Tibial nerve (tissue), 4 donors: ENCODE measurements at regions not wholly inside any gene's neighbourhood (a gene's known extent, or its start where the extent isn't known, plus 50 kb on each side); places are given as distances from the start of the nearest gene placed in this dataset.

Source experiments
- DNase-seq, 2 donors: peaks; one replicate each; pipeline ENCODE4 v3.0.0-alpha.2; 2019; ENCODE audit warnings: low spot score in 2 of 2
- H3K27ac ChIP-seq, 4 donors: fragments of 200-600 bp; sonication (generic) in 3 of 4; one replicate each; pipeline ENCODE4 v1.5.1; 2017 to 2019; ENCODE audit warnings: mild to moderate bottlenecking in 1 of 4
- H3K27me3 ChIP-seq, 2 donors: fragments of 200-600 bp; sonication (generic) in 1 of 2; one replicate each; pipeline versions ENCODE4 v1.5.1 to v1.6.0; 2017 to 2019
- H3K36me3 ChIP-seq, 3 donors: fragments of 200-600 bp; sonication (generic); one replicate each; pipeline ENCODE4 v1.5.1; 2018 to 2019
- H3K4me1 ChIP-seq, 4 donors: fragments of 200-600 bp; sonication (generic) in 3 of 4; one replicate each; pipeline ENCODE4 v1.5.1; 2017 to 2019
- H3K4me3 ChIP-seq, 4 donors: fragments of 200-600 bp; sonication (generic) in 3 of 4; one replicate each; pipeline ENCODE4 v1.5.1; 2017 to 2019; ENCODE audit warnings: mild to moderate bottlenecking in 1 of 4, moderate library complexity in 1 of 4
- H3K9me3 ChIP-seq, 4 donors: fragments of 200-600 bp; sonication (generic) in 3 of 4; one replicate each; pipeline ENCODE4 v1.5.1; 2017 to 2019
- CTCF ChIP-seq, 5 experiments: fragments of 200-600 bp in 3 of 5; fragments of 450-650 bp in 2 of 5; sonication (generic) in 3 of 5; IDR thresholded peaks; one replicate each; pipeline ENCODE4 v1.5.1; 2016 to 2019; ENCODE audit warnings: antibody characterized with exemption in 5 of 5, mild to moderate bottlenecking in 3 of 5, moderate library complexity in 2 of 5
- EP300 ChIP-seq, 2 donors: sonication (generic); formaldehyde crosslinking; IDR thresholded peaks; one replicate each; pipeline ENCODE4 v1.6.1; 2017; ENCODE audit warnings: antibody characterized with exemption in 2 of 2, mild to moderate bottlenecking in 1 of 2
- POLR2A ChIP-seq, 2 donors: fragments of 450-650 bp; IDR thresholded peaks; one replicate each; pipeline ENCODE4 v1.6.1; 2017; ENCODE audit warnings: antibody characterized with exemption in 2 of 2, mild to moderate bottlenecking in 2 of 2, moderate library complexity in 2 of 2
- WGBS, 2 donors: methylation state at CpG; one replicate each; pipeline ENCODE4 v1.1.5; 2018; 5-methylcytosine and 5-hydroxymethylcytosine counted together

DNA sequence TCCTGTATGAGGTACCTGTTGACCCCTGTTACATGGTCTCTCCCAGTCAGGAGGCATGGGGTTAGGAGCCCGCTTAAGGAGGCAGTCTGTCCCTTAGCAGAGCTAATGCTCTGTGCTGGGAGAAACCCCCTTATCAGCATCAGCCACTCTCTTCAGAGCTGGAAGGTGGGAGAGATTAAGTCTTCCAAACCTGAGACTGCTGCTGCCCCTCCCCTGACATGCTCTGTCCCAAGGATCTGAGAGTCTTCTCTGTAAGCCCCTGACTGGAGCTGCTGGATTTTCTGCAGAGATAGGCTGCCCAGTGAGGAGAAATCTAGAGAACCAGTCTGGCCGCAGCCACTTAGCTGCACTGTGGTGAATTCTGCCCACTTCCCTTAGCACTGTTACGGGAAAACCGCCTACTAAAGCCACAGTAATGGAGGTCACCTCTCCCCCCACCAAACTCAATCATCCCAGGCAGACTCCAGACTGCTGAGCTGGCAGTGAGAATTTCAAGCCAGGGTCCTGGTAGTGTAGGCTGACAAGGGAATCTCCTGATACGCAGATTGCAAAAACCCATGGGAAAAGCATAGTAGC, 222.3 kb downstream of the DDX3Y start:
- 57% methylated on average over 1 of the region's 5 CpGs; no CpG with 5 or more reads in 1 of the 2 donors for WGBS, 2 donors
- no peaks in the 10 kb centered on the region for H3K27me3 ChIP-seq
- H3K27ac ChIP-seq, result no peak overlapping the region
- H3K4me1 ChIP-seq, result no peaks in the 10 kb centered on the region
- H3K9me3 ChIP-seq, result no peaks in the 10 kb centered on the region
- no peaks in the 10 kb centered on the region for H3K36me3 ChIP-seq
- no peak overlapping the region for H3K4me3 ChIP-seq
- no peak for DNase-seq
- no peak for TF ChIP-seq EP300 (IDR thresholded peaks at IDR 0.05)
- no peak for TF ChIP-seq POLR2A (IDR thresholded peaks at IDR 0.05)
- TF ChIP-seq CTCF (IDR thresholded peaks at IDR 0.05), result no peak

DNA sequence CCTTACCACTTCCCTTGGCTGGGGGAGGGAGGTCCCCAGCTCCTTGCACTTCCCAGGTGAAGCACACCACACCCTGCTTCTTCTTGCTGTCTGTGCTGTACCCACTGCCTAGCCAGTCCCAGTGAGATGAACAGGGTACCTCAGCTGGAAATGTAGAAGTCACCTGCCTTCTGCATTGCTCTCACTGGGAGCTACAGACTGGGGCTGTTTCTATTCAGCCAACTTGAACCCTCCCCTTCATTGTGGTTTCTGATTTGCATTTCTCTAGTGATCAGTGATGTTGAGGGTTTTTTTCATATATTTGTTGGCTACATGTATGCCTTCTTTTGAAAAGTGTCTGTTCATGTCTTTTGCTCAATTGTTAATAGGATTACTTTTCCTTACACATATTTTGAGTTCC, 222.8 kb downstream of the DDX3Y start:
- H3K4me3 ChIP-seq, result no peak overlapping the region
- H3K36me3 ChIP-seq, result no peaks in the 10 kb centered on the region
- no peaks in the 10 kb centered on the region for H3K9me3 ChIP-seq
- TF ChIP-seq CTCF (IDR thresholded peaks at IDR 0.05) (no peak), POLR2A (IDR thresholded peaks at IDR 0.05) (no peak), EP300 (IDR thresholded peaks at IDR 0.05) (no peak)
- no peaks in the 10 kb centered on the region for H3K4me1 ChIP-seq
- no peak for DNase-seq
- no peaks in the 10 kb centered on the region for H3K27me3 ChIP-seq
- H3K27ac ChIP-seq, result no peak overlapping the region

GRCh38 chrY:13149148-13149547, 244.5 kb downstream of the DDX3Y start:
- H3K27ac ChIP-seq, result no peak overlapping the region
- no peaks in the 10 kb centered on the region for H3K4me1 ChIP-seq
- no peaks in the 10 kb centered on the region for H3K27me3 ChIP-seq
- TF ChIP-seq CTCF (IDR thresholded peaks at IDR 0.05), result no peak
- no peak for TF ChIP-seq EP300 (IDR thresholded peaks at IDR 0.05)
- TF ChIP-seq POLR2A (IDR thresholded peaks at IDR 0.05), result no peak
- H3K4me3 ChIP-seq, result peak overlapping the region in 2 of 4 donors; percentile 9 to 23
- H3K36me3 ChIP-seq, result no peaks in the 10 kb centered on the region
- H3K9me3 ChIP-seq, result no peaks in the 10 kb centered on the region
- no peak for DNase-seq

DNA sequence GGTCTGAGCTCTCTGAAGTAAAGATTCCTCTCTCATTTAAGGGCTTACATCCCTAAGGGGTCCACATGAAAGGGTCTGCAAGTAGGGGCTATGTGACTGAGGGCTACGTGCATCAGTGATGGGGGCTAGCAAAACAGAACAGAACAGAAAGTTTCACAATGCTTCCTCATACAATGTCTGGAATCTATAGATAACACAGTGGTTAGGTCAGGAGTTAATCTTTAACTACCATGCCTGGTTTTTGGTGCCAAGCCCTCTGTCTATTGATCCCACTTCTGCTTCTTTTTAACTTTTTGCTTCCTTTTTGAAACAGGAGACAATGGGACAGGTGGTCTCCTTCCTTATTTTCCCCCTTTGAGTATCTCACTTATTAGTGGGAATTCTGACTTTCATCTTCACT, 263.0 kb downstream of the DDX3Y start:
- Histone ChIP-seq H3K27me3 (no peaks in the 10 kb centered on the region), H3K9me3 (no peaks in the 10 kb centered on the region), H3K27ac (no peak overlapping the region), H3K36me3 (no peaks in the 10 kb centered on the region), H3K4me3 (no peak overlapping the region), H3K4me1 (no peaks in the 10 kb centered on the region)
- TF ChIP-seq CTCF (IDR thresholded peaks at IDR 0.05) (no peak), EP300 (IDR thresholded peaks at IDR 0.05) (no peak), POLR2A (IDR thresholded peaks at IDR 0.05) (no peak)
- WGBS, 2 donors, result 75% methylated on average over 1 of the region's 1 CpG; no CpG with 5 or more reads in 1 of the 2 donors
- DNase-seq, result no peak

DNA sequence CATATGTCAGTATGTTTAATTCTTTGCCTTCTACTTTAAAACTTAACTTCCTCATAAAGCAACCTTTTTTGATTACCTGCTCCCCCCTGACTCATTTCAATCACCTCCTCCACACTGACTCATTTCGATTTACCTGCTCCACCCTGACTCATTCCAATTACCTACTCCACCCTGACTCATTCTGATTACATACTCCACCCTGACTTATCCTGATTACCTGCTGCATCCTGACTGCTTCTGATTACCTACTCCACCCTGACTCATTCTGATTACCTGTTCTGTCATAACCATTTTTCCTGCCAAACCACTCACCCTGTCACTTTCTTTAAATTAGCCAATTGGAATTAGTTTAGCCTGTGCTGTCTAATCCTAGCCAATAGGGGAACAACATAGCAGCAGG, 263.6 kb downstream of the DDX3Y start:
- Histone ChIP-seq H3K9me3 (no peaks in the 10 kb centered on the region), H3K4me1 (no peaks in the 10 kb centered on the region), H3K27ac (no peak overlapping the region), H3K4me3 (no peak overlapping the region), H3K36me3 (no peaks in the 10 kb centered on the region), H3K27me3 (no peaks in the 10 kb centered on the region)
- no peak for DNase-seq
- 50% methylated on average over 1 of the region's 1 CpG; no CpG with 5 or more reads in 1 of the 2 donors for WGBS, 2 donors
- TF ChIP-seq POLR2A (IDR thresholded peaks at IDR 0.05), result no peak
- no peak for TF ChIP-seq CTCF (IDR thresholded peaks at IDR 0.05)
- TF ChIP-seq EP300 (IDR thresholded peaks at IDR 0.05), result no peak
